H1 (cell line): ENCODE measurements at regions not wholly inside any gene's neighbourhood (a gene's known extent, or its start where the extent isn't known, plus 50 kb on each side); places are given as distances from the start of the nearest gene placed in this dataset.

ENCODE experiments used
- TF ChIP-seq, protein P1 (sequence below): fragments of 300-600 bp; sonication (generic); IDR thresholded peaks from 2 replicates; pipeline ENCODE4 v1.7.1; 2012; ENCODE audit warnings: low read length, moderate library complexity, mild to moderate bottlenecking, inconsistent platforms; ENCODE audit not compliant: insufficient replicate concordance

DNA sequence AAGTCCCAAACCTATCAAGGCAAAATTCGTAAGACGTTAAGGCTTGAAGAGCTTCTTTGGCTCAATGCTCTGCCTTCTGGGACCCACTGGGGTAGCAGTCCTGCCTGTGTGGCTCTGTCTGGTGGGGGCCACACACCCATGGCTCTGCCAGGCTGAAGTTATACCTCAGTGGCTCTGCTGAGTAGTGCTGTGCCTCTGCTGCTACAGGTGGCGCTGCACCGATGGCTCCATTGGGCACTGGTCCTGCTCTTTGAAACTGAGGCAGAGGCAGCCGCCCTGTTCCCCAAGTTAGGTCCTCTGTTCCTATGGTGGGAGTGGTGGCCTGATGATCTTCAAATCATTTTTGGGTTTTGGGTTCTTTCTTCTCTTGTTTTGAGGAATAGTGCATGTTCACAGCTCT, 68.0 kb upstream of the AP4E1 start (continued):
- TF ChIP-seq, protein P1, sequence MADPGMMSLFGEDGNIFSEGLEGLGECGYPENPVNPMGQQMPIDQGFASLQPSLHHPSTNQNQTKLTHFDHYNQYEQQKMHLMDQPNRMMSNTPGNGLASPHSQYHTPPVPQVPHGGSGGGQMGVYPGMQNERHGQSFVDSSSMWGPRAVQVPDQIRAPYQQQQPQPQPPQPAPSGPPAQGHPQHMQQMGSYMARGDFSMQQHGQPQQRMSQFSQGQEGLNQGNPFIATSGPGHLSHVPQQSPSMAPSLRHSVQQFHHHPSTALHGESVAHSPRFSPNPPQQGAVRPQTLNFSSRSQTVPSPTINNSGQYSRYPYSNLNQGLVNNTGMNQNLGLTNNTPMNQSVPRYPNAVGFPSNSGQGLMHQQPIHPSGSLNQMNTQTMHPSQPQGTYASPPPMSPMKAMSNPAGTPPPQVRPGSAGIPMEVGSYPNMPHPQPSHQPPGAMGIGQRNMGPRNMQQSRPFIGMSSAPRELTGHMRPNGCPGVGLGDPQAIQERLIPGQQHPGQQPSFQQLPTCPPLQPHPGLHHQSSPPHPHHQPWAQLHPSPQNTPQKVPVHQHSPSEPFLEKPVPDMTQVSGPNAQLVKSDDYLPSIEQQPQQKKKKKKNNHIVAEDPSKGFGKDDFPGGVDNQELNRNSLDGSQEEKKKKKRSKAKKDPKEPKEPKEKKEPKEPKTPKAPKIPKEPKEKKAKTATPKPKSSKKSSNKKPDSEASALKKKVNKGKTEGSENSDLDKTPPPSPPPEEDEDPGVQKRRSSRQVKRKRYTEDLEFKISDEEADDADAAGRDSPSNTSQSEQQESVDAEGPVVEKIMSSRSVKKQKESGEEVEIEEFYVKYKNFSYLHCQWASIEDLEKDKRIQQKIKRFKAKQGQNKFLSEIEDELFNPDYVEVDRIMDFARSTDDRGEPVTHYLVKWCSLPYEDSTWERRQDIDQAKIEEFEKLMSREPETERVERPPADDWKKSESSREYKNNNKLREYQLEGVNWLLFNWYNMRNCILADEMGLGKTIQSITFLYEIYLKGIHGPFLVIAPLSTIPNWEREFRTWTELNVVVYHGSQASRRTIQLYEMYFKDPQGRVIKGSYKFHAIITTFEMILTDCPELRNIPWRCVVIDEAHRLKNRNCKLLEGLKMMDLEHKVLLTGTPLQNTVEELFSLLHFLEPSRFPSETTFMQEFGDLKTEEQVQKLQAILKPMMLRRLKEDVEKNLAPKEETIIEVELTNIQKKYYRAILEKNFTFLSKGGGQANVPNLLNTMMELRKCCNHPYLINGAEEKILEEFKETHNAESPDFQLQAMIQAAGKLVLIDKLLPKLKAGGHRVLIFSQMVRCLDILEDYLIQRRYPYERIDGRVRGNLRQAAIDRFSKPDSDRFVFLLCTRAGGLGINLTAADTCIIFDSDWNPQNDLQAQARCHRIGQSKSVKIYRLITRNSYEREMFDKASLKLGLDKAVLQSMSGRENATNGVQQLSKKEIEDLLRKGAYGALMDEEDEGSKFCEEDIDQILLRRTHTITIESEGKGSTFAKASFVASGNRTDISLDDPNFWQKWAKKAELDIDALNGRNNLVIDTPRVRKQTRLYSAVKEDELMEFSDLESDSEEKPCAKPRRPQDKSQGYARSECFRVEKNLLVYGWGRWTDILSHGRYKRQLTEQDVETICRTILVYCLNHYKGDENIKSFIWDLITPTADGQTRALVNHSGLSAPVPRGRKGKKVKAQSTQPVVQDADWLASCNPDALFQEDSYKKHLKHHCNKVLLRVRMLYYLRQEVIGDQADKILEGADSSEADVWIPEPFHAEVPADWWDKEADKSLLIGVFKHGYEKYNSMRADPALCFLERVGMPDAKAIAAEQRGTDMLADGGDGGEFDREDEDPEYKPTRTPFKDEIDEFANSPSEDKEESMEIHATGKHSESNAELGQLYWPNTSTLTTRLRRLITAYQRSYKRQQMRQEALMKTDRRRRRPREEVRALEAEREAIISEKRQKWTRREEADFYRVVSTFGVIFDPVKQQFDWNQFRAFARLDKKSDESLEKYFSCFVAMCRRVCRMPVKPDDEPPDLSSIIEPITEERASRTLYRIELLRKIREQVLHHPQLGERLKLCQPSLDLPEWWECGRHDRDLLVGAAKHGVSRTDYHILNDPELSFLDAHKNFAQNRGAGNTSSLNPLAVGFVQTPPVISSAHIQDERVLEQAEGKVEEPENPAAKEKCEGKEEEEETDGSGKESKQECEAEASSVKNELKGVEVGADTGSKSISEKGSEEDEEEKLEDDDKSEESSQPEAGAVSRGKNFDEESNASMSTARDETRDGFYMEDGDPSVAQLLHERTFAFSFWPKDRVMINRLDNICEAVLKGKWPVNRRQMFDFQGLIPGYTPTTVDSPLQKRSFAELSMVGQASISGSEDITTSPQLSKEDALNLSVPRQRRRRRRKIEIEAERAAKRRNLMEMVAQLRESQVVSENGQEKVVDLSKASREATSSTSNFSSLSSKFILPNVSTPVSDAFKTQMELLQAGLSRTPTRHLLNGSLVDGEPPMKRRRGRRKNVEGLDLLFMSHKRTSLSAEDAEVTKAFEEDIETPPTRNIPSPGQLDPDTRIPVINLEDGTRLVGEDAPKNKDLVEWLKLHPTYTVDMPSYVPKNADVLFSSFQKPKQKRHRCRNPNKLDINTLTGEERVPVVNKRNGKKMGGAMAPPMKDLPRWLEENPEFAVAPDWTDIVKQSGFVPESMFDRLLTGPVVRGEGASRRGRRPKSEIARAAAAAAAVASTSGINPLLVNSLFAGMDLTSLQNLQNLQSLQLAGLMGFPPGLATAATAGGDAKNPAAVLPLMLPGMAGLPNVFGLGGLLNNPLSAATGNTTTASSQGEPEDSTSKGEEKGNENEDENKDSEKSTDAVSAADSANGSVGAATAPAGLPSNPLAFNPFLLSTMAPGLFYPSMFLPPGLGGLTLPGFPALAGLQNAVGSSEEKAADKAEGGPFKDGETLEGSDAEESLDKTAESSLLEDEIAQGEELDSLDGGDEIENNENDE: no peak
